ENCODE measurements at regions not wholly inside any gene's neighbourhood (a gene's known extent, or its start where the extent isn't known, plus 50 kb on each side); places are given as distances from the start of the nearest gene placed in this dataset.
"Not testable (repeated sequence)": the region's sequence is repeated elsewhere in the genome, so short reads cannot be mapped to it uniquely, and the experiment has no call there.

- H3K36me3 ChIP-seq (ENCODE audit: control insufficient read depth in 4 of 4, insufficient read depth in 3 of 4, low read depth in 1 of 4, low read length in 3 of 4), result no peaks in the 10 kb centered on the region
- no peak overlapping the region for H3K4me3 ChIP-seq (ENCODE audit: low read depth in 1 of 3, low read length in 3 of 3)
- WGBS, result 81% methylated on average over 1 of the region's 1 CpG
- DNase-seq (ENCODE audit: low spot score), result no peak
- H3K27me3 ChIP-seq (ENCODE audit: control insufficient read depth in 4 of 4, insufficient read depth in 4 of 4, low read length in 3 of 4), result no peaks in the 10 kb centered on the region
- no peaks in the 10 kb centered on the region for H3K4me1 ChIP-seq (ENCODE audit: control insufficient read depth in 4 of 4, insufficient read depth in 4 of 4, low read length in 3 of 4)
- H3K9me3 ChIP-seq (ENCODE audit: control insufficient read depth in 4 of 4, low read length in 3 of 4), result peaks cover 0 to 20% (median 1%) of the 10 kb centered on the region in 4 donors
- TF ChIP-seq EGR1 (IDR thresholded peaks at IDR 0.05; ENCODE audit: low read depth in 2 of 2) (no peak), FOXA2 (IDR thresholded peaks at IDR 0.05) (no peak), JUND (IDR thresholded peaks at IDR 0.05) (no peak), NR2F2 (IDR thresholded peaks at IDR 0.05) (no peak), RXRA (IDR thresholded peaks at IDR 0.05) (no peak), ZBTB33 (IDR thresholded peaks at IDR 0.05) (no peak), HNF4A (conservative IDR thresholded peaks at IDR 0.05) (no peak), MAX (IDR thresholded peaks at IDR 0.05) (no peak), TAF1 (conservative IDR thresholded peaks at IDR 0.05) (no peak), RAD21 (IDR thresholded peaks at IDR 0.05) (no peak), HNF4G (IDR thresholded peaks at IDR 0.05) (no peak), ATF3 (IDR thresholded peaks at IDR 0.05) (no peak)
- no peak overlapping the region for H3K27ac ChIP-seq (ENCODE audit: low read depth in 1 of 2, low read length in 2 of 2)
- no peak overlapping the region for H3K9ac ChIP-seq (ENCODE audit: low read depth in 1 of 2, low read length in 2 of 2)
Measured at GRCh38 chr15:69926006-69926405, 171.7 kb downstream of the TLE3 start.

- WGBS, result 98% methylated on average over 1 of the region's 1 CpG
Measured at GRCh38 chr15:69926721-69927120, 171.0 kb downstream of the TLE3 start.

GRCh38 chr15:69928890-69929289 is 168.8 kb downstream of the TLE3 start:
- H3K4me1 ChIP-seq (ENCODE audit: control insufficient read depth in 4 of 4, insufficient read depth in 4 of 4, low read length in 3 of 4); H3K27me3 ChIP-seq (ENCODE audit: control insufficient read depth in 4 of 4, insufficient read depth in 4 of 4, low read length in 3 of 4); H3K9ac ChIP-seq (ENCODE audit: low read depth in 1 of 2, low read length in 2 of 2); H3K4me3 ChIP-seq (ENCODE audit: low read depth in 1 of 3, low read length in 3 of 3); H3K36me3 ChIP-seq (ENCODE audit: control insufficient read depth in 4 of 4, insufficient read depth in 3 of 4, low read depth in 1 of 4, low read length in 3 of 4); H3K27ac ChIP-seq (ENCODE audit: low read depth in 1 of 2, low read length in 2 of 2); DNase-seq (ENCODE audit: low spot score): not testable (repeated sequence)
- H3K9me3 ChIP-seq (ENCODE audit: control insufficient read depth in 4 of 4, low read length in 3 of 4), result peaks cover 0 to 16% (median 1%) of the 10 kb centered on the region in 4 donors
- 75% methylated on average over 2 of the region's 2 CpGs for WGBS

More at GRCh38 chr15:69926721-69927120, 171.0 kb downstream of the TLE3 start:
- Histone ChIP-seq H3K27me3 (ENCODE audit: control insufficient read depth in 4 of 4, insufficient read depth in 4 of 4, low read length in 3 of 4) (no peaks in the 10 kb centered on the region), H3K4me1 (ENCODE audit: control insufficient read depth in 4 of 4, insufficient read depth in 4 of 4, low read length in 3 of 4) (no peaks in the 10 kb centered on the region), H3K4me3 (ENCODE audit: low read depth in 1 of 3, low read length in 3 of 3) (no peak overlapping the region), H3K9me3 (ENCODE audit: control insufficient read depth in 4 of 4, low read length in 3 of 4) (peaks cover 0 to 20% (median 1%) of the 10 kb centered on the region in 4 donors), H3K27ac (ENCODE audit: low read depth in 1 of 2, low read length in 2 of 2) (no peak overlapping the region), H3K36me3 (ENCODE audit: control insufficient read depth in 4 of 4, insufficient read depth in 3 of 4, low read depth in 1 of 4, low read length in 3 of 4) (no peaks in the 10 kb centered on the region), H3K9ac (ENCODE audit: low read depth in 1 of 2, low read length in 2 of 2) (no peak overlapping the region)
- DNase-seq (ENCODE audit: low spot score), result no peak
- no peak for TF ChIP-seq CTCF (IDR thresholded peaks at IDR 0.05; ENCODE audit: low read depth, low read length, missing input control)
- TF ChIP-seq MAX (IDR thresholded peaks at IDR 0.05), result no peak
- TF ChIP-seq YY1 (IDR thresholded peaks at IDR 0.05), result no peak
- no peak for TF ChIP-seq RAD21 (IDR thresholded peaks at IDR 0.05)
- TF ChIP-seq FOXA1 (IDR thresholded peaks at IDR 0.05), result no peak
- no peak for TF ChIP-seq SP1 (IDR thresholded peaks at IDR 0.05)
- TF ChIP-seq JUND (IDR thresholded peaks at IDR 0.05), result no peak
- TF ChIP-seq TAF1 (conservative IDR thresholded peaks at IDR 0.05), result no peak
- TF ChIP-seq HNF4A (conservative IDR thresholded peaks at IDR 0.05), result no peak
- TF ChIP-seq GABPA (IDR thresholded peaks at IDR 0.05 in 1 of 2, conservative IDR thresholded peaks at IDR 0.05 in 1 of 2), result no peak
- no peak for TF ChIP-seq RXRA (IDR thresholded peaks at IDR 0.05)

All from liver (tissue), 8 donors.